ENCODE measurements at regions not wholly inside any gene's neighbourhood (a gene's known extent, or its start where the extent isn't known, plus 50 kb on each side); places are given as distances from the start of the nearest gene placed in this dataset.
"Not testable (repeated sequence)": the region's sequence is repeated elsewhere in the genome, so short reads cannot be mapped to it uniquely, and the experiment has no call there.

- DNase-seq (ENCODE audit: low read depth) = no peak
Observed at GRCh38 chr12:46572644-46573346, 200.2 kb upstream of the SLC38A2 start.

- DNase-seq (ENCODE audit: low read depth) = no peak
Observed at GRCh38 chr12:46571608-46572007, 199.0 kb upstream of the SLC38A2 start.

- no peak for DNase-seq (ENCODE audit: low read depth)
Observed at GRCh38 chr12:46569826-46570439, 197.4 kb upstream of the SLC38A2 start.

- no peak for DNase-seq (ENCODE audit: low read depth)
Observed at GRCh38 chr12:46567667-46568066, 195.1 kb upstream of the SLC38A2 start.

- DNase-seq (ENCODE audit: low read depth) = peak; percentile 87
Observed at GRCh38 chr12:46562625-46563225, 190.2 kb upstream of the SLC38A2 start.

GRCh38 chr12:46561769-46562624 lies 189.4 kb upstream of the SLC38A2 start:
- DNase-seq (ENCODE audit: low read depth) = not testable (repeated sequence)

GRCh38 chr12:46560874-46561273 lies 188.3 kb upstream of the SLC38A2 start:
- no peak for DNase-seq (ENCODE audit: low read depth)

GRCh38 chr12:46560089-46560488 lies 187.5 kb upstream of the SLC38A2 start:
- DNase-seq (ENCODE audit: low read depth) = no peak

- DNase-seq (ENCODE audit: low read depth) = no peak
Observed at GRCh38 chr12:46559311-46559710, 186.7 kb upstream of the SLC38A2 start.

GRCh38 chr12:46558677-46559076 lies 186.1 kb upstream of the SLC38A2 start:
- no peak for DNase-seq (ENCODE audit: low read depth)

GRCh38 chr12:46557539-46558373 lies 185.2 kb upstream of the SLC38A2 start:
- DNase-seq (ENCODE audit: low read depth) = peak; percentile 54

GRCh38 chr12:46556819-46557524 lies 184.4 kb upstream of the SLC38A2 start:
- DNase-seq (ENCODE audit: low read depth) = peak; percentile 90

GRCh38 chr12:46556105-46556559 lies 183.6 kb upstream of the SLC38A2 start:
- DNase-seq (ENCODE audit: low read depth) = peak; percentile 95

GRCh38 chr12:46555406-46555852 lies 182.9 kb upstream of the SLC38A2 start:
- peak; percentile 81 for DNase-seq (ENCODE audit: low read depth)

GRCh38 chr12:46554460-46554859 lies 181.9 kb upstream of the SLC38A2 start:
- DNase-seq (ENCODE audit: low read depth) = no peak

GRCh38 chr12:46553911-46554310 lies 181.3 kb upstream of the SLC38A2 start:
- DNase-seq (ENCODE audit: low read depth) = no peak

- DNase-seq (ENCODE audit: low read depth) = peak; percentile 69
Observed at GRCh38 chr12:46553266-46553665, 180.7 kb upstream of the SLC38A2 start.

- no peak for DNase-seq (ENCODE audit: low read depth)
Observed at GRCh38 chr12:46550266-46550879, 177.8 kb upstream of the SLC38A2 start.

GRCh38 chr12:46549527-46550265 lies 177.1 kb upstream of the SLC38A2 start:
- DNase-seq (ENCODE audit: low read depth) = peak; percentile 79

Data from RPMI7951 (cell line).